A549 (cell line): ENCODE measurements at regions not wholly inside any gene's neighbourhood (a gene's known extent, or its start where the extent isn't known, plus 50 kb on each side); places are given as distances from the start of the nearest gene placed in this dataset.

Experiments
- ATAC-seq, 2 experiments: fragments of 200-7000 bp in 1 of 2; fragments of >200 bp in 1 of 2; cut with Nextera tagmentation in 1 of 2; cut with Tn5 transposase in 1 of 2; 3 replicates each; pipeline versions ENCODE4 v1.8.0 to v1.9.1; 2018 to 2020; ENCODE audit warnings: mild to moderate bottlenecking in 1 of 2, moderate library complexity in 1 of 2
- CTCF ChIA-PET: fragments of 300-600 bp; sonication (Branson Sonifier 250); formaldehyde crosslinking; extraction: SDS; loops from one replicate; lab custom pipeline; 2021; ENCODE audit warnings: antibody characterized with exemption, inconsistent platforms; lab: Yijun Ruan, JAX
- POLR2A ChIA-PET: fragments of 350-600 bp; formaldehyde crosslinking; extraction: SDS; loops from one replicate; lab custom pipeline; 2021; ENCODE audit warnings: antibody characterized with exemption, inconsistent platforms; lab: Yijun Ruan, JAX
- DNase-seq, 2 experiments: peaks; one replicate each; pipeline versions ENCODE4 v3.0.0 to v3.0.0-alpha.2; 2011 to 2016; ENCODE audit warnings: low read depth in 1 of 2, low spot score in 1 of 2
- FAIRE-seq: peaks from 2 replicates; lab custom pipeline; 2011; peaks lifted over from hg19 to GRCh38; lab: Jason Lieb, UNC
- H3K27ac ChIP-seq, 2 experiments: fragments of >200 bp; sonication (Bioruptor Twin); formaldehyde crosslinking; 3 replicates each; pipeline ENCODE4 v1.5.1; 2016 to 2017
- H3K4me1 ChIP-seq: fragments of >200 bp; sonication (Bioruptor Twin); formaldehyde crosslinking; 3 replicates; pipeline ENCODE4 v1.6.1; 2016
- H3K4me2 ChIP-seq: fragments of >200 bp; sonication (Bioruptor Twin); formaldehyde crosslinking; 3 replicates; pipeline ENCODE4 v1.6.1; 2016
- H3K4me3 ChIP-seq: fragments of >200 bp; sonication (Bioruptor Twin); formaldehyde crosslinking; 3 replicates; pipeline ENCODE4 v1.5.1; 2016
- H3K9me3 ChIP-seq: fragments of >200 bp; sonication (Bioruptor Twin); formaldehyde crosslinking; 3 replicates; pipeline ENCODE4 v1.6.1; 2016
- BCL3 ChIP-seq: fragments of >200 bp; sonication (Bioruptor Twin); formaldehyde crosslinking; IDR thresholded peaks from 3 replicates; pipeline ENCODE4 v1.6.1; 2016
- CBX2 ChIP-seq: fragments of 200-600 bp; sonication (generic); IDR thresholded peaks from 2 replicates; pipeline ENCODE4 v1.6.1; 2016; ENCODE audit warnings: low read depth, mild to moderate bottlenecking, borderline replicate concordance
- CBX8 ChIP-seq: fragments of 200-600 bp; sonication (generic); IDR thresholded peaks from 2 replicates; pipeline ENCODE4 v1.6.1; 2016
- CEBPB ChIP-seq, 2 experiments: fragments of >200 bp in 1 of 2; sonication (Bioruptor Twin) in 1 of 2; formaldehyde crosslinking in 1 of 2; IDR thresholded peaks; 2 replicates each; pipeline ENCODE4 v1.6.1; 2012 to 2016
- CHD4 ChIP-seq: fragments of 200-600 bp; sonication (generic); IDR thresholded peaks from 2 replicates; pipeline ENCODE4 v1.6.1; 2016; ENCODE audit warnings: antibody characterized with exemption, mild to moderate bottlenecking, borderline replicate concordance
- EHF ChIP-seq: fragments of 250-450 bp; sonication (Bioruptor Pico); IDR thresholded peaks from 2 replicates; pipeline ENCODE4 v1.5.0; 2020; ENCODE audit warnings: mild to moderate bottlenecking
- ELK1 ChIP-seq: fragments of 150-350 bp; IDR thresholded peaks from 2 replicates; pipeline ENCODE4 v1.6.1; 2014; ENCODE audit warnings: low read depth, mild to moderate bottlenecking, low read length
- ESRRA ChIP-seq: fragments of 150-350 bp; IDR thresholded peaks from 2 replicates; pipeline ENCODE4 v1.6.1; 2014; ENCODE audit warnings: mild to moderate bottlenecking, low read length, borderline replicate concordance
- FOSL2 ChIP-seq, 2 experiments: fragments of 450-650 bp in 1 of 2; fragments of >200 bp in 1 of 2; sonication (Bioruptor Twin) in 1 of 2; formaldehyde crosslinking; IDR thresholded peaks; 2 replicates each; pipeline versions ENCODE4 v1.5.0 to v1.6.1; 2016 to 2020; ENCODE audit warnings: mild to moderate bottlenecking in 1 of 2, moderate library complexity in 1 of 2
- GATA3 ChIP-seq: IDR thresholded peaks from 2 replicates; pipeline ENCODE4 v1.6.1; 2012; ENCODE audit warnings: borderline replicate concordance
- HEYL ChIP-seq: fragments of 250-450 bp; sonication (Bioruptor Pico); IDR thresholded peaks from 2 replicates; pipeline ENCODE4 v1.8.0; 2021; ENCODE audit warnings: mild to moderate bottlenecking, moderate library complexity
- HMGXB4 ChIP-seq: fragments of 250-450 bp; sonication (Bioruptor Pico); IDR thresholded peaks from 2 replicates; pipeline ENCODE4 v1.5.0; 2021; ENCODE audit warnings: mild to moderate bottlenecking, moderate library complexity, borderline replicate concordance
- HOXB13 ChIP-seq: fragments of 250-450 bp; sonication (Bioruptor Pico); IDR thresholded peaks from 2 replicates; pipeline ENCODE4 v1.5.0; 2020; ENCODE audit warnings: low read depth, mild to moderate bottlenecking, moderate library complexity
- KDM5A ChIP-seq: fragments of 200-600 bp; sonication (generic); IDR thresholded peaks from 2 replicates; pipeline ENCODE4 v1.6.1; 2016; ENCODE audit warnings: antibody characterized with exemption, mild to moderate bottlenecking
- MAFK ChIP-seq: fragments of 450-650 bp; IDR thresholded peaks from 2 replicates; pipeline ENCODE4 v1.6.1; 2014; ENCODE audit not compliant: partially characterized antibody
- MYC ChIP-seq: IDR thresholded peaks from 2 replicates; pipeline ENCODE4 v1.6.1; 2012; ENCODE audit warnings: mild to moderate bottlenecking, inconsistent platforms, low read length, improper control_type of control experiment, borderline replicate concordance
- NPAS2 ChIP-seq: fragments of 250-450 bp; sonication (Bioruptor Pico); IDR thresholded peaks from 2 replicates; pipeline ENCODE4 v1.8.0; 2022; ENCODE audit warnings: mild to moderate bottlenecking, moderate library complexity, borderline replicate concordance
- RAD21 ChIP-seq, 2 experiments: fragments of >200 bp in 1 of 2; sonication (Bioruptor Twin) in 1 of 2; formaldehyde crosslinking in 1 of 2; IDR thresholded peaks in 1 of 2; conservative IDR thresholded peaks in 1 of 2; 2 replicates in 1 of 2; 3 replicates in 1 of 2; pipeline ENCODE4 v1.6.1; 2012 to 2018; ENCODE audit warnings: inconsistent platforms in 1 of 2
- REST ChIP-seq: fragments of 200-600 bp; sonication (generic); IDR thresholded peaks from 2 replicates; pipeline ENCODE4 v1.6.1; 2016; ENCODE audit warnings: antibody characterized with exemption, mild to moderate bottlenecking, moderate library complexity
- TFCP2L1 ChIP-seq: fragments of 250-450 bp; sonication (Bioruptor Pico); IDR thresholded peaks from 2 replicates; pipeline ENCODE4 v1.5.0; 2021; ENCODE audit warnings: mild to moderate bottlenecking
- WGBS: methylation state at CpG from one replicate; pipeline ENCODE4 v1.1.6; 2017; ENCODE audit errors: missing lambda C conversion rate; 5-methylcytosine and 5-hydroxymethylcytosine counted together

GRCh38 chr2:143988082-143988481 lies 531.8 kb downstream of the ZEB2 start:
- H3K27ac ChIP-seq, result no peak overlapping the region
- TF ChIP-seq MYC (no peak), CHD4 (no peak), CBX2 (no peak), ESRRA (no peak), FOSL2 (IDR thresholded peaks at IDR 0.05) (no peak), FOSL2 (CRISPR knock-in tag; IDR thresholded peaks at IDR 0.05) (no peak), KDM5A (no peak), TFCP2L1 (CRISPR knock-in tag) (no peak), RAD21 (conservative IDR thresholded peaks at IDR 0.05 in 1 of 2, IDR thresholded peaks at IDR 0.05 in 1 of 2) (no peak), CBX8 (no peak), HMGXB4 (CRISPR knock-in tag) (no peak), EHF (no peak), BCL3 (no peak), ELK1 (no peak), NPAS2 (no peak), CEBPB (IDR thresholded peaks at IDR 0.05) (no peak), REST (no peak), GATA3 (no peak), HOXB13 (CRISPR knock-in tag) (no peak)
- TF ChIP-seq, all 56 proteins: peak for 0
- DNase-seq (no peak), ATAC-seq (no peak), FAIRE-seq (no peak)
- ChIA-PET CTCF (no interaction called here), POLR2A (no interaction called here)
- Histone ChIP-seq H3K4me1 (no peaks in the 10 kb centered on the region), H3K9me3 (no peaks in the 10 kb centered on the region), H3K4me3 (no peak overlapping the region), H3K4me2 (no peak overlapping the region)
- WGBS, result 69% methylated on average over 1 of the region's 1 CpG

GRCh38 chr2:143981428-143981827 lies 538.5 kb downstream of the ZEB2 start:
- no peak overlapping the region for H3K4me3 ChIP-seq
- ChIA-PET POLR2A (no interaction called here), CTCF (no interaction called here)
- no peak overlapping the region for H3K4me2 ChIP-seq
- no peak for TF ChIP-seq HEYL
- TF ChIP-seq MAFK, result peak; percentile 42
- DNase-seq, result no peak
- no peak for FAIRE-seq
- no peak overlapping the region for H3K27ac ChIP-seq
- no peaks in the 10 kb centered on the region for H3K4me1 ChIP-seq
- WGBS, result 89% methylated on average over 2 of the region's 2 CpGs
- no peaks in the 10 kb centered on the region for H3K9me3 ChIP-seq
- ATAC-seq, result no peak
